Gastroesophageal sphincter (tissue), 4 donors: ENCODE measurements at regions not wholly inside any gene's neighbourhood (a gene's known extent, or its start where the extent isn't known, plus 50 kb on each side); places are given as distances from the start of the nearest gene placed in this dataset.

Experiments used
- ATAC-seq: fragments of 150-250 bp; one replicate; pipeline ENCODE4 v1.9.1; 2016; ENCODE audit warnings: mild to moderate bottlenecking, moderate library complexity
- H3K27ac ChIP-seq, 4 donors: fragments of 200-600 bp; sonication (generic) in 3 of 4; 1 replicate in 3 of 4; 2 replicates in 1 of 4; pipeline ENCODE4 v1.5.1; 2016 to 2019
- H3K27me3 ChIP-seq: fragments of 200-600 bp; sonication (generic); one replicate; pipeline ENCODE4 v1.5.1; 2019
- H3K36me3 ChIP-seq, 2 donors: fragments of 200-600 bp; sonication (generic); one replicate each; pipeline ENCODE4 v1.5.1; 2019; ENCODE audit warnings: control low read depth in 1 of 2
- H3K4me1 ChIP-seq, 3 donors: fragments of 200-600 bp; sonication (generic); 1 replicate in 2 of 3; 2 replicates in 1 of 3; pipeline ENCODE4 v1.5.1; 2016 to 2019; ENCODE audit warnings: control low read depth in 2 of 3
- H3K4me3 ChIP-seq, 2 donors: fragments of 200-600 bp; sonication (generic); one replicate each; pipeline ENCODE4 v1.5.1; 2019; ENCODE audit warnings: mild to moderate bottlenecking in 1 of 2, moderate library complexity in 1 of 2
- H3K9me3 ChIP-seq, 3 donors: fragments of 200-600 bp; sonication (generic); one replicate each; pipeline ENCODE4 v1.5.1; 2017 to 2019; ENCODE audit warnings: control low read depth in 2 of 3
- CTCF ChIP-seq, 4 experiments: fragments of 200-600 bp in 2 of 4; fragments of 450-650 bp in 2 of 4; sonication (generic) in 1 of 4; IDR thresholded peaks; one replicate each; pipeline ENCODE4 v1.5.1; 2017 to 2019; ENCODE audit warnings: antibody characterized with exemption in 4 of 4, mild to moderate bottlenecking in 2 of 4, moderate library complexity in 2 of 4
- EP300 ChIP-seq: sonication (generic); formaldehyde crosslinking; IDR thresholded peaks from one replicate; pipeline ENCODE4 v1.6.1; 2017; ENCODE audit warnings: antibody characterized with exemption, mild to moderate bottlenecking
- POLR2A ChIP-seq, 2 donors: fragments of 450-650 bp; IDR thresholded peaks; one replicate each; pipeline ENCODE4 v1.6.1; 2017; ENCODE audit warnings: antibody characterized with exemption in 2 of 2, mild to moderate bottlenecking in 2 of 2, moderate library complexity in 1 of 2
- POLR2AphosphoS5 ChIP-seq: sonication (generic); formaldehyde crosslinking; IDR thresholded peaks from one replicate; pipeline ENCODE4 v1.6.1; 2017; ENCODE audit warnings: antibody characterized with exemption
- WGBS, 2 donors: methylation state at CpG; one replicate each; pipeline ENCODE4 v1.1.5; 2018; ENCODE audit warnings: low coverage in 1 of 2; 5-methylcytosine and 5-hydroxymethylcytosine counted together

- H3K27ac ChIP-seq: no peak overlapping the region
- no peaks in the 10 kb centered on the region for H3K36me3 ChIP-seq
- no peak overlapping the region for H3K4me3 ChIP-seq
- H3K27me3 ChIP-seq: peaks cover 39% of the 10 kb centered on the region
- no CpG with 5 or more reads among the region's 7 CpGs for WGBS, 2 donors
- ATAC-seq: no peak
- H3K4me1 ChIP-seq: no peaks in the 10 kb centered on the region
- TF ChIP-seq POLR2A (IDR thresholded peaks at IDR 0.05): no peak
- no peak for TF ChIP-seq POLR2AphosphoS5
- no peak for TF ChIP-seq EP300
- no peak for TF ChIP-seq CTCF (IDR thresholded peaks at IDR 0.05)
- no peaks in the 10 kb centered on the region for H3K9me3 ChIP-seq
These were observed 185.3 kb downstream of the BRD1 start for GRCh38 chr22:49642331-49642730.

- no peaks in the 10 kb centered on the region for H3K36me3 ChIP-seq
- WGBS, 2 donors: 70% methylated on average over 2 of the region's 12 CpGs; no CpG with 5 or more reads in 1 of the 2 donors
- H3K27ac ChIP-seq: no peak overlapping the region
- TF ChIP-seq POLR2A (IDR thresholded peaks at IDR 0.05): no peak
- no peak for TF ChIP-seq POLR2AphosphoS5
- TF ChIP-seq EP300: no peak
- TF ChIP-seq CTCF (IDR thresholded peaks at IDR 0.05): no peak
- H3K4me1 ChIP-seq: no peaks in the 10 kb centered on the region
- ATAC-seq: no peak
- H3K27me3 ChIP-seq: peaks cover 39% of the 10 kb centered on the region
- H3K9me3 ChIP-seq: no peaks in the 10 kb centered on the region
- no peak overlapping the region for H3K4me3 ChIP-seq
These were observed 185.8 kb downstream of the BRD1 start for GRCh38 chr22:49641770-49642313.

GRCh38 chr22:49640366-49641095 is 187.1 kb downstream of the BRD1 start:
- Histone ChIP-seq H3K9me3 (no peaks in the 10 kb centered on the region), H3K4me3 (no peak overlapping the region), H3K27me3 (peaks cover 40% of the 10 kb centered on the region), H3K4me1 (no peaks in the 10 kb centered on the region), H3K27ac (no peak overlapping the region), H3K36me3 (no peaks in the 10 kb centered on the region)
- 75 to 90% methylated on average over 2 to 10 of the region's 26 CpGs for WGBS, 2 donors
- no peak for TF ChIP-seq EP300
- TF ChIP-seq POLR2A (IDR thresholded peaks at IDR 0.05): no peak
- no peak for TF ChIP-seq POLR2AphosphoS5
- no peak for TF ChIP-seq CTCF (IDR thresholded peaks at IDR 0.05)
- ATAC-seq: no peak

GRCh38 chr22:49639956-49640355 is 187.7 kb downstream of the BRD1 start:
- Histone ChIP-seq H3K27ac (no peak overlapping the region), H3K36me3 (no peaks in the 10 kb centered on the region), H3K4me1 (no peaks in the 10 kb centered on the region), H3K4me3 (no peak overlapping the region), H3K27me3 (peaks cover 46% of the 10 kb centered on the region), H3K9me3 (no peaks in the 10 kb centered on the region)
- no peak for ATAC-seq
- WGBS, 2 donors: 79% methylated on average over 2 of the region's 12 CpGs; no CpG with 5 or more reads in 1 of the 2 donors
- TF ChIP-seq POLR2A (IDR thresholded peaks at IDR 0.05) (no peak), EP300 (no peak), POLR2AphosphoS5 (no peak), CTCF (IDR thresholded peaks at IDR 0.05) (no peak)

GRCh38 chr22:49638788-49639187 is 188.9 kb downstream of the BRD1 start:
- H3K27me3 ChIP-seq: peaks cover 49% of the 10 kb centered on the region
- ATAC-seq: no peak
- no peaks in the 10 kb centered on the region for H3K4me1 ChIP-seq
- no peaks in the 10 kb centered on the region for H3K9me3 ChIP-seq
- H3K4me3 ChIP-seq: no peak overlapping the region
- 90% methylated on average over 7 to 9 of the region's 18 CpGs for WGBS, 2 donors
- no peak overlapping the region for H3K27ac ChIP-seq
- TF ChIP-seq POLR2A (IDR thresholded peaks at IDR 0.05) (no peak), CTCF (IDR thresholded peaks at IDR 0.05) (no peak), POLR2AphosphoS5 (no peak), EP300 (no peak)
- H3K36me3 ChIP-seq: no peaks in the 10 kb centered on the region
